GM12873 (cell line): ENCODE measurements at regions not wholly inside any gene's neighbourhood (a gene's known extent, or its start where the extent isn't known, plus 50 kb on each side); places are given as distances from the start of the nearest gene placed in this dataset.

Experiments
- TF ChIP-seq, protein P1 (sequence below): IDR thresholded peaks from 2 replicates; pipeline ENCODE4 v1.5.1; 2012; ENCODE audit warnings: low read depth, mild to moderate bottlenecking, moderate library complexity, low read length, control low read depth; ENCODE audit not compliant: insufficient read depth; ENCODE audit errors: missing control alignments

GRCh38 chr3:31081018-31081662 is 186.7 kb upstream of the GADL1 start:
- TF ChIP-seq, protein P1, sequence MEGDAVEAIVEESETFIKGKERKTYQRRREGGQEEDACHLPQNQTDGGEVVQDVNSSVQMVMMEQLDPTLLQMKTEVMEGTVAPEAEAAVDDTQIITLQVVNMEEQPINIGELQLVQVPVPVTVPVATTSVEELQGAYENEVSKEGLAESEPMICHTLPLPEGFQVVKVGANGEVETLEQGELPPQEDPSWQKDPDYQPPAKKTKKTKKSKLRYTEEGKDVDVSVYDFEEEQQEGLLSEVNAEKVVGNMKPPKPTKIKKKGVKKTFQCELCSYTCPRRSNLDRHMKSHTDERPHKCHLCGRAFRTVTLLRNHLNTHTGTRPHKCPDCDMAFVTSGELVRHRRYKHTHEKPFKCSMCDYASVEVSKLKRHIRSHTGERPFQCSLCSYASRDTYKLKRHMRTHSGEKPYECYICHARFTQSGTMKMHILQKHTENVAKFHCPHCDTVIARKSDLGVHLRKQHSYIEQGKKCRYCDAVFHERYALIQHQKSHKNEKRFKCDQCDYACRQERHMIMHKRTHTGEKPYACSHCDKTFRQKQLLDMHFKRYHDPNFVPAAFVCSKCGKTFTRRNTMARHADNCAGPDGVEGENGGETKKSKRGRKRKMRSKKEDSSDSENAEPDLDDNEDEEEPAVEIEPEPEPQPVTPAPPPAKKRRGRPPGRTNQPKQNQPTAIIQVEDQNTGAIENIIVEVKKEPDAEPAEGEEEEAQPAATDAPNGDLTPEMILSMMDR, result no peak

GRCh38 chr3:31086148-31086547 is 191.7 kb upstream of the GADL1 start:
- TF ChIP-seq, protein P1, result no peak

GRCh38 chr3:31086698-31087097 is 192.2 kb upstream of the GADL1 start:
- TF ChIP-seq, protein P1, result no peak

GRCh38 chr3:31091748-31092147 is 197.3 kb upstream of the GADL1 start:
- TF ChIP-seq, protein P1, result peak; percentile 8

- TF ChIP-seq, protein P1, result no peak
These were observed 198.5 kb upstream of the GADL1 start for GRCh38 chr3:31092748-31093589.

- TF ChIP-seq, protein P1, result no peak
These were observed 199.1 kb upstream of the GADL1 start for GRCh38 chr3:31093606-31094005.

DNA sequence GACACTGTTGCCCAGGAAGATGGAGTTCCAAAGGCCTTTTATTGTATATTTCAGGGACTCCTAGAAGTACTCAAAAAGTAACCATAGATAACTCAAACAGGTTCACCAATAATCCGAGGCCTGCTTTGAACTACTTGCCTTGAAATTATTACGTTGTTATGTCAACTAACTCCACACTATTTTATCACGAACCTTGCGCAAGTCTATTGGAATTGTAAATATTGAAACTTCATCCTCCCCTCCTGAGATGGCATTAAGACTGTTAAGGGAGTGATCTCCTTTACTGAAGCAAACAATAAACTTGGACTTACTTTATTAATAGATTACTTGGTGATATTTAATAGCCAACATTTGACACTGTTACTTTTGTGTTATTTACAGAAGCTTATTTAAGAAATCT is 199.6 kb upstream of the GADL1 start:
- TF ChIP-seq, protein P1, result no peak
